Pulmonary artery endothelial cell (primary cell): ENCODE measurements at regions not wholly inside any gene's neighbourhood (a gene's known extent, or its start where the extent isn't known, plus 50 kb on each side); places are given as distances from the start of the nearest gene placed in this dataset.

Experiments
- DNase-seq: peaks from one replicate; pipeline ENCODE4 v3.0.0-alpha.2; 2011; ENCODE audit warnings: low read depth, low spot score

DNA sequence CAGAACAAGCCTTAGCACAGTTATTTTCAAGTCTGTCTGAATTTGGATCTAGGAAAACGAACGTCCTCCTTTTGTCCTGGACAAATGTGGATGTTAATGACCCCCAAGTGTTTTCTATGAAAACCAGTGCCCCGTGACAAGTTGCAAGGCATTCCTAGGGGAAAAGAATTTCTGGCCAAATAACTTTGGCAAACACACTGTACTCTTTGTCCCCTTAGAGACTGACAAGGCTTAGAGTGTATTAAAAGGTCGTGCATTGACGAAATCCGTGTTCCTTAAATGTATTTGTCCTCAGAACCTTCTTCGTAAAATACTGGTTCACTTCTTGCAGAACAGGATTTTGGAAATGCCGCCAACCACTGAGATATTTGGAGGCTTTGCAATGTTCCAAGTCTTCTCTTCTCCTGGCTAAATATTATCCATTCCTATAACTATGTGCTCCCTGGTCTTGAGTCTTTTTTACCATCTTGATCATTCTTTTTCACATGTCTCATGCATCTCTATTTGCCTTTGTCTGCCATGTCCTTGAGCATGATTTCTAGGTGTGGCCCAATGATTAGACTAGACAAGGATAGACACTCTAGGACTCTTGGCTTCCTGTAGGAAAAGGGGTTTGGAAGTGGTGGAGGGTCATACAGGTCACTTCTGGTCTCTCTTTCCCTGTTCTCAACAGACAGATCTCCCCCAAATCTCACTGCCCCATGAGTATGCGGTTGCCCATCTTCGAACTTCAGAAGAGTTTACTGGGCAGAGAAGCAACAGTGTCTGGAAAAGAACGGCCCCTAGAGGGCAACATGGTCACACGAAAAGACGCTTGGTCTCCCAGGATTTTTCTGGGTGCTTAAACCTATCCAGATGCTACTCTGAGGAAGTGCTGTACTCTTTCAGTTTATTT is 117.5 kb downstream of the EDEM1 start:
- no peak for DNase-seq

DNA sequence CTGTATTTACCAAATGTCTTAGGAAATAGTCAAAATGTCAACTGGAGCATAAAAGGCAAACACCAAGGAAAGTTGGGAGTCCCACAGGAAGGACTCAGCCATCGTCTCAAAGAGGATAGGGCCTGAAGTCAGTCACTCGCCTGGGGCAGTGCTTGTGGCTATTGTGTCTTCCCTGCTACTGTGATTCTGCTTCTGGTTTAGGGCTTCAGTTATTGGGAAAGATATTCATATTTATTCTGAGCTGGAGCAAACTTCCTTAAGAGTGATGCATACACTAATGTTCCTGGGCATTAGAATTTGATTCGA is 118.1 kb downstream of the EDEM1 start:
- no peak for DNase-seq

DNA sequence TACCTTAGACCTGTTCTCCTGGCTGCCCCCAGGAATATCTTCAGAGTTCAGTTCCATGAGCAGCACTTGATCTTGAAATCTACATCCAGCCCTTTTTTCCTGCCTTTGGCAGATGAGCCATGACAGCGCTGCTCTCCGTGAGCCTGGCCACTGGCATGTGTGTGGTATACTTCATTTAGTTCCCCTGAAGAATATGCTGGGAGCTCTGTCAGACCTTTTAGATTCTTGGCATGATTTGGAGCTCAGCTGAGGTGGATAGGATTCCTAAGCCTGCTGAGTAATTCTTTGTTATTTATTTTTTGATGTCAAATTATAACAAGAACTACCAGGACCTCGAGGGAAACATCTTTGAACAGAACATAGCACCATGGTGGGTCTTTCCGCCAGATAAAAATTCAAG is 121.7 kb downstream of the EDEM1 start:
- DNase-seq = no peak

DNA sequence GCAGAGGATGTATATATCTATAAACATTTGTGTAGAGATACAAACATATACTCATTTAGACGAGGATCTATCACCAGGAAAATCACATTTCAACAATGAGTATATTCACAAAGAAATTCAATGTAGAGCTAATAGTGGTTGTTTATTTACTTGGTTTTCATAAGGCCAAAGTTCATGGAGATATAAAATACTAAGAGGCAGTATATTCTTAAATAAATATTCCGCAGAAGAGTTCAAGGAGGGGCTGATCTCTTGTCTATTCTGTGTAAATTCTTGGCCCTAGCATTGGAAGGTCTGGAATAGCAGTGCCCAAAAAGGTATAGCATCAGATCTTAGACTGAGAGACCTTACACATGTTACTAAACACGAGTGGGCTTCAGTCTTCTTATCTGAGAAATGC is 122.1 kb downstream of the EDEM1 start:
- no peak for DNase-seq

DNA sequence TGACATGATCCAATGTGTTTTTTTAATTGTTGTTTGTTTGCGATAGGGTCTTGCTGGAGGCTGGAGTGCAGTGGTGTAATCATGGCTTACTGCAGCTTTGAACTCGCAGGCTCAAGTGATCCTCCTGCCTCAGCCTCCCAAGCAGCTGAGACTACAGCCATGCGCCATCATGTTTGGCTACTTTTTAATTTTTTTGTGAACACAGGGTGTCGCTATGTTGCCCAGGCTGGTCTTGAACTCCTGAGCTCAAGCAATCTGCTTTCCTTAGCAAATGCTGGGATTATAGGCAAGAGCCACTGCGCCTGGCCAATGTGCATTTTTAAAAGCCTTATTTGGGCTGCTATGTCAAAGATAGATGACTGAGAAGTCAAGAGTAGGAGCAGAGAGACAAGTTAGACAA is 123.0 kb downstream of the EDEM1 start:
- DNase-seq = no peak

DNA sequence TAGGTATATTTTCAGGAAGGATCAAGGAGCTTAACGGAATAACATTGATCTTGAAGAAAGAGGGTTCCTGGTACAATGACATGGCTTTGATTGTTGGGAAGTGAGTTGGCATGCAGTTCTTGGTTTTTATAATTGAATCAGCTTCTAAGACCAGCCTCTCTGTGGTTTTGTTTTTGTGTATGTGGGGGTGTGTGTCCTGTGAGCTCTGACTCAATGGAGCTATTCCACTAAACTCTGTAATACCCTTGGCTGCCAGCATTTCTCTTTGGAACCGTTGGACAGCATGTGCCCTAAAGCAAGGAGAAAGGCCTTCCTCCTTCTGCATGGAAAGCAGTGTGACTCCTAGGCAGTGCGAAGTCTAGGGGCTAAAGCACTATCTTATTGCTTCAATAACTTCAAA is 124.8 kb downstream of the EDEM1 start:
- DNase-seq = no peak

DNA sequence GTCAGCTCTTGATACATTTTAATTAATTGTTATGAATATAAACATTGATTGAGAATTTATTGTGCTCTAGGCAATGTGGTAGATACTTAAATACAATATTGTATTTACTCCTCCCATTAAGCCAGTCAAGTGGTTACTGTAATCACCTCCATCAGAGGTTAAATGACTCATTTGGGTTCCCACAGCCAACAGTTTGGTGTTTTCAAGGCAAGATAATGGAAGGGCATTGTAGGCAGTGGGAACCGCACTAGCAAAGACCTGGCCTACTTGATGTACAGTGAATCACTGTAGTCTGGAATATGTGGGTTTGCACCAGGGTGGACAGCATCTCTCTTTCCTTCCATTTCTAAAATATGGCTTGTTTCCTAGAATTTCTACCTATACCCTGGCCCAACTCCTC is 127.4 kb downstream of the EDEM1 start:
- no peak for DNase-seq

DNA sequence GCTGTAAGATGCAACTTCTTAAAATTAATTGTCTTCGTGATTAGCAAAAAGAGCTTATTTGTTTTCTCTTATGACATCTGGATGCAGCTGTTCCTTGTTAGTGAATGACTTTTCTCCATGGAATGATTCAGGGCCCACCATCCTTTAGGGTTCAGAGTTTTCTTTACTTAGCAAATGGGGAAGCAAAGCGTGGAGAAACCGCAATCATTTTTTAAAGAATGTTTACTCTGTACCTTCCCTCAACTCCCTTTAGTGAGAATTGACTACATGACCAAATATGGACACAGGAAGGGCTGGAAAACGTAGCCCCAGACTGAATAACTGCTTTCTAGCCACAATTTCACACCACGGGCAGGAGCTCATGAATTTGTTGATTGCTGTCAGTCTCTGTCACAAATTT is 130.1 kb downstream of the EDEM1 start:
- DNase-seq = no peak

DNA sequence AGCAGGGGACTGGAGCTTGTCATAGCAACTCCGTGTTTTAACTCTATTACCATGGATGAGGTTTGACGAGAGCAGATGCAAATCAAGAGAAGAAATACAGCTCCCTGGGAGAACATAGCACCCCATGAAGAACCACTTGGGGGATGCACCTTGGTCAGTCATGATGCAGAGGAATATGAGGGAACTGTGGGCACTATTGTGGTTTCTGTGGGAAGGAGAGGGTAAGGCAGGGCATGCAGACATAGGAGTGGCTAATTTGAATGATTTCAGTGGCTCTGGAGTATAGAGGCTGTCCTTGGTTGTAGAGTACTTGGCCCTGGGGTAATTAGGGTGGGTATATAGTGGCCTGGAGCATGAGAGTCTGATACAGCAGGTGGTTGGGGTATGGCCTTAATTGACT is 131.9 kb downstream of the EDEM1 start:
- DNase-seq = no peak

DNA sequence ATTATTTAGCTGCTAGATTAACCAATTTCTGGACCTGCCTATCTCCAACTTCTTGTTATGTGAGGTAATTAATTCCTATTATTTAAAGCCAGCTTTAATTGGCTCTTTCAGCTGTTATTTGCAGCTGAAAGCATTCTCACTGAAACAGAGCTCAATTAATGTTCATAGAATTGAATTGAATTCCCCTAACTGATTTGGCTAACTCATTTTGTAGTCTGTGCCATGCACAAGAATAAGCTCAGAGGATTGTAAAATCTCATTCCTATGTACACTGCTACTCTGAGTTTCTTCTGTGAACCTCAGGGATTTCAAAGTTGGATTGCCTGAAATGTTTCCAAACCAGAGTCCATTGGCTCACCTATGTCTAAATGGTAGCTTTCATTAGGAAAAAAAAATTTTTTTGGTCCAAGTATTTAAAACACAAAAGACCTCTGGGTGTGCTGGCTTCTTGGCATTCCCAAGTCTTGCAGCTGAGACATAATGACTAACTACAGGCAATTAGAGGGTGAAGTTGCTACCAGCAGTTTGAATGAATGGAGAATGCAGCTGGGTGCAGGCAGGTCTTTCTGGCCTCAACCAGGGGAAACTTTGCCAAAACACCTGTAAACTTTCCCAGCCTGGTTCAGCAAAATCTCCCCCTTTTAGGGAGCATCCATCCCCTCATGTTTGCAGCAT is 134.3 kb downstream of the EDEM1 start:
- no peak for DNase-seq

DNA sequence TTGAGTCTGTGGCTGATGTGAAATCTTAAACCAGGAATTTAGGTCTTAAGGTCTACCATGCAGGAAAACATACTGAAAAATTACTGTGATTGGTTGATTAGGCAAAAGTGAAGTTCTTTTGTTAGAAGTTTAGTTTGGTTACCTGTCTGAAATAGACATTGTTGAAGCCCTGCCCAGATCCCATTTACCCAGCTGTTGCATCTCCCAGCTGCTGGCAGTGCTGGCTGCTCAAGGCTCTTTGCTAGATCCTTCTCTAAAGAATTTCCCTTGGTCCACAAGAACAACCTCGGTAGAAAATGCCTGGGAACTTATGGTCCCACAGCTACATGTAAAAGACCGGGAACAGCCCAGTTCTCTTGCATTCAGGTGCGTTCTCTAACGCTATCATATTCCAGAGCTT is 137.3 kb downstream of the EDEM1 start:
- no peak for DNase-seq

DNA sequence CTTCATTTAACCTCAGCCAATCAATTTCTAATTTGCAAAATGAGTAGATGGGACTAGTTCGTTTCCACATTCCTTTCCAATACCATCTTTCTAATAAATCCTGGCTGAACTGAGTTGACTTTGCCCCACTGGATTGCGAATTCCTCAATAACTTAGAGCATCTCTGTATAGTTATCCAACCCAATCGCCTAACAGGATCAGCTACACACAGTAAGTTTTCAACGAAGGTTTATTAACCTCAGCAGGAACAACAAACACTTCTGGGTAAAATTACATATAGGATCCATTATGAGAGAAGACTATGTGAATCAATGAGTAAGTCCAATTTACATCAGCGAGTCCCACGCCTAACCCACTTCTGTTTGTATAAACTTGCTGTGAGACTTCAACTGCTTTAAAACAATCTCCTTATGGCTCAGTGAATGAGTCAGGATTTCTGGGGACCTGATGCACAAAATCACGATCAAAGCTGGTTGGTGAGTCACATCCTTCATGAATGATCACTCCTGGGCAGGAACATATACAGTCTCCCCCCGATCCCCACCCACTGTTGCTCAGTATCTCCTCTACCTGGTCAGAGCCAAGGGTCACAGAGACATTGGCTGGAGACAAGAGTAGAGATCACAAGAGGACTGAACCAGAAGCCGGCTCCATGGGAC is 142.8 kb downstream of the EDEM1 start:
- no peak for DNase-seq

DNA sequence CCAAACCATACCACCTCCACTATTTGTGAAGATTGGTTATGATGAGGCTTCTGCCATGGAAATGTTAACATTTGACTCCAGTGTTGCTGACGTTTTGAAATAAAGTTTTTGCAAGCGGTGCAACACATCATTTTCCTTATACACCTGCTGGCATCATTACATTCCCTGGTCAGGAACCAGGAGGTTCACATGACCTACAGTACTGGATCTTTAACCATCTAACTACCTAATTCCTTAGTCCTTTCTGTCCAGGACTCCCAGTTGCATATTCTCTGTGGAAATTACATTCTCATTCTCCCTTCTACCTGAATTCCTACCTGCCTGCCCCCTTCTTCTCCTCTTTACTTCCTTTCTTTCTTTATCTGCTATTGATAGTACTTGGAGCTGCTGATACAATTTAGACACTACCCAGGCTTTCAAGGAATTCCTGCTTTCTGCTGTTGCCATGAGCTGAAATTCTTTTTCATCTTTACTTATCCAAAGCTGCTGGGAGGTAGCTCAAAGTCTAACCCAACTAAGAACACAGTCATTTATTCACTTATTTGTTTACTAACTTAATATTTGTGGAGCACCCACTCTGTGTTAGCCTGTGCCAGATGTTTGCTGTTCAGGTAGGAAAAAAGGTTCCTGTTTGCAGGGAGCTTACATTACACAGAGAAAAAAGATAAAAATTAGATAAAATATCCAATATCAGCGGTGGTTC is 144.2 kb downstream of the EDEM1 start:
- DNase-seq = no peak

DNA sequence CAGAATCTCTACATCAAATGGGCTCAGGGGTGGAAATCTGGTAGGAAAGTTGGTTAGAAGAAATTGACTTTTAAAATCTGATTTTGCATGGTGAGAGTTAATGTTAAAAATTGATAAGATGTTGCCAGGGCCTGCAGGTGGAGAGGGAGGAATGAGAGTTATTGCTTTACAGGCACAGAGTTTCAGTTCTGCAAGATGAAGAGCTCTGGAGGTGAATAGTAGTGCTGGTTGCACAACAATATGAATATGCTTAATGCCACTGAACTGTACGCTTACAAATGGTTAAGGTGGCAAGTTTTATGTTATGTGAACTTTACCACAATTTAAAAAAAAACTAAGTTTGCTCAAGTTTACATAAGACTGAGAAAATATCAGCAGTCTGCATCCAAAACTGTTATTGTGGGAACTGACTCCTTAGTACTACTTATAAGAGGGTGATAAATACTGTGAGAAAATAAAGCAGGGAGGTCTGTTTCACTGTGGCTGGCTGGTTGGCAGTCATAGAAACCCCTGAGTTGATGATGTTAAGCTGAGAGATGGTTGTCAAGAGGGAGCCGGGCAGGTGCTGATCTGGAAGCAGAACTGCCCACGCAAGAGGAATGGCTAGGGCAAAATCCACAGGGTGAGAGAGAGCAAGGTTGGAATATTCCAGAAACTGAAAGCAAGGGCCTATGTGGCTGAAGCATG is 144.9 kb downstream of the EDEM1 start:
- no peak for DNase-seq

DNA sequence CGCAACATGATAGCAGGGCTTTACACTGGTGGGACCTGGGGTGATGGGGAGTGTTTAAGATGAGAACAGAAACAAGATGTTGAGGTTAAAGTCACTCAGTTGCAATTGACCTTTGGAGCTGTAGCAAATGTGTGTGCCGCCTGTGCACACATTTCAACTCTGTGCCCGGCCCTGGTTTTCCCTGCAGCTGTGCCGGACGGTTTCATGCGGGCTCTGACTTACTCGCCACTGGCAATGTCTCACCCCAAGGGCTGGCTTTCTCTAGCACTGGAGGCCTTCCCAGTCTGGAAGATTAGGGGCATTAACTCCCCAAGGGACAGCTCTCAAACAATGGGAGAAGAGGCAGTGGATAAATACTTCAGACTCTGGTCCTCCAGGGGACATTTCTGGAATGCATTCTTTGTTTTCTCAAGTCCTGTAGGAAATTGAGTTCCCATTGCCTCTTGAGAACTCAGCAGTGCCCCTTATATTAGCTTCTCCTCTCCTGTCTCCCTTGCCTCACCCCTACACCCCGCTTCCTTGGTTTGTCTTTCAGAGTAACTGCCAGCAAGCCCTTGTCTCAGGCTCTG is 152.5 kb downstream of the EDEM1 start:
- DNase-seq = no peak

DNA sequence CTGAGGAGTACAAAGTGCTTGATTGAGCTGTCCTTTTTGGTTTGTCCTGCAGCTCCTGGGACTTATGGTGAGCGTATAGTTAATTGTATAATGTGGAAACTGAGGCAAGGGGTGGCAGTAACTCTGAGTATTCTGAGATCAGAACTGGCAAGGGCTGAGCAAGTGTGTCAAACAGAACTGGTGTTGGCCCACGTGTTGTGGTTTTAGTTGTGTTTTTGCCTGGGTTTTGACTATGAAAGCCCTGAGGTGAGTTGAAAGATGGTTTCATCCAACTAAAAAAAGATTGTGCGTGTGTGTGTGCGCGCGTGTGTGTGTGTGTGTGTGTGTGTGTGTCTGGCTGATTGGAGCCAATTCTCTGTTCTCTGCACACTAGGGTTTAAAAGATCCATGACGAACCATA is 154.1 kb downstream of the EDEM1 start:
- no peak for DNase-seq

DNA sequence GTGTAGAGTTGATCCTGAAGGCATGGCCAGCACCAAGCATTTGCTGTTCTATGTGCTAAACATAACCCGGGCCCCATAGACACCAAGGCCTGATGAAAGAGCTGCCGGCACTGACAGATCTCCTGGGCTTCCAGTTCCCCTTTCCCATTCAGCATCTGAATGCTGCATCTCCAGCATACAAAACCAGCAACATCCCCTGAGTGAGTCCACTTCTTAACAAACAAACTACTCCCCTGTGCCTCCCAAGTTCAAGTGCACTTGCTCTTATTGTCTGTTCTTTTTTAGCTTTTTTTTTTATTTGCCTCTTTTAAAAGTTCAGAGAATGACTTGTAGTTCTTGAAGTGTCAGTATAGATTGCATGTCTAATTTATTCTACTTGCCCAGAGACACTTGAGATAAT is 156.0 kb downstream of the EDEM1 start:
- DNase-seq = no peak

DNA sequence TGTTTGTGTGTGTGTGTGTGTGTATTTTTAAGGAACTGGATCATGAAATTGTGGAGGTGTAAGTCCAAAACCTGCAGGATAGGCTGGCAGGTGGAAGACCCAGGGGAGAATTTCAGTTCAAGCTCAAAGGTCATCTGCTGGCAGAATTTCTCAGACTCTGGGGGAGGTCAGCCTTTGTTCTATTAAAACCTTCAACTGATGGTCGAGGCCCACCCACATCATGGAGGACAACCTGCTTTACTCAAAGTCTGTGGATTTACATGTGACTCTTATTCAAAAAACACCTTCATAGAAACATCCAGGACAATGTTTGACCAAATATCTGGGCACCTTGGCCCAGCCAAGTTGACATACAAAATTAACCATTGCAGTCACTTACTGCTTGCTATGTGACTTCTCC is 157.2 kb downstream of the EDEM1 start:
- DNase-seq = no peak

DNA sequence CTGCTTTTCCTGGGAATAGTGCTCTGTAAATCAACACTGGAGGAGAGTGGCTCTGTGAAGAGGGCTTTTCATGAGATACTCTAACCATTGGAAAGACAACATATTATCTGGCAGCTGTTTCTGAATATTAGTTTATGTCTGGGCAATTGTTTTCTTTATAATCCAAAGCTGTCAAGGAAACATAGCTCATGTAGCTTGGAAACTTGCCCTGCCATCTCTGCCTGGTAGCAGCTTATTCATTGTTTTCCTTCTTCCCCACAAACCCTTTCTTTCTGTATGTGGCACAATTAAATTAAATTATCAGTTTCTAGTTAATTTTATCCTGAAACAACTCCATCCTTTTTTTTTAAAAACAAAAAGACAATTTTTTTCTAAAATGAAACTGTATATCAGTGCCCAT is 160.0 kb downstream of the EDEM1 start:
- no peak for DNase-seq

DNA sequence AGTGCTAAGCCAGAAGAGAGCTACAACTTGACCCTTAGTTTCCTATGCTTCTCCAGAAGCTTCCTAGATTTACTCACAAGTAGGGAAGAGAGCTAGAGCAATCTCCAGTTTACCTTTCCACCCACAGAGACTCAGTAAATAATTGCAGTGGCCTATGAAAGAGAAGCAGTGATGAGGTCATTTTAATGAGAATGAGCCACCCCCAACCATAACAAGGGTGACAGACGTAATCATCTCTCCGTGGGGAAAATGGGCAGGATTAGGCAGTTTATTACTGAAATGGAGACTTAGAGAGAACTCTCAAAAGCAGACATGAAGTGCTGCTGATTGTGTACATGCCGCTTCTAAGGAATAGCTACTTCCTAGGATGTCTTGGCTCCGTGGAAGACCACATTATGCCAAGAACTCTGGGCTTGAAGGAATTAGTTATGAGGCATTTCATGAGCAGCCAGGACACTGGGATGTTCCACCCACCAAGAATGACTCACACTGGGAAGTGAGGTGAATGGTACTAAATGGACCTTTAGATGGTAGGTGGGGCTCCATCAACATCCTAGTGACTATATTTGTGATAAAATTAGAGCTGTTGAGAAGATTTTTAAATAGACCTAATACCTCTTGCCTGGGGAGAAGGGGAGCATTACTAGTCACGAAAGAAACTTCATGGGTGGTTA is 160.9 kb downstream of the EDEM1 start:
- DNase-seq = no peak

DNA sequence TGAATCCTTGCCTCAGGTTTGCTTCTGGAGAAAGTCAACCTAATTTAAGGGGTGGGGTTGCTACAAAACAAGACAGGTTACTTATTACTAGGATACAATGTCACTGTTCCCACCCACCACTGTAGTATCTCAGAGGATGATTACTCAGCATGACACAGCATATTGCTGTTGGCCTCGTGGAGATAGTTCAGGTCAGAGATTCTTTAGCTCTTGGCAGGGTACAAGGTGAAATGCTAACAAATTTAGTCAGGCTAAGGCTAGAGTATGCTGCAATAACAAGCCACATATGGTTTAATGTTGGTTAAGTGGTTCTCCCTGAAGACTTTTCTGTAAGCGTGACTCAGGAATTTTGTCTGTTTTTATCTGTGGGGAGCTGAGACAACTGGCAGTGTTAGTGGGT is 161.8 kb downstream of the EDEM1 start:
- no peak for DNase-seq
